ENCODE measurements at regions not wholly inside any gene's neighbourhood (a gene's known extent, or its start where the extent isn't known, plus 50 kb on each side); places are given as distances from the start of the nearest gene placed in this dataset.

DNA sequence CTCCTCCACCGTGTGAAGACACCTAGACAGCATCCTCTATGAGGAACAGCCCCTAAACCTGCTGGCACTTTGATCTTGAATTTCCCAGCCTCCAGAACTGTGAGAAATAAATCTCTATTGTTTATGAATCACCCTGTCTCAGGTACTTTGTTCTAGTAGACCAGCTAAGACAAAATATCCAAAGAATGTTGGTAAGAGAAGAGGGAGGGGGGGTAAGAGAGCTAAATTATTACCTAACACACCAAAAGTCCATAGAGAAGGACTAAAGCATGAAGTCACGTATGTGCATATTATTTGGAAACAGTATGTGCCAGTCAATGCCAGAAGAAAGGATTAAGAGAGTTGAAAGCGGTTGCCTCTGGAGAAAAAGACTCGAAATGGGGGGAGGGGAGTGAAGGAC, 211.0 kb downstream of the SP3 start:
- Histone ChIP-seq H3K4me1 (no peaks in the 10 kb centered on the region), H3K9me3 (no peaks in the 10 kb centered on the region), H3K36me3 (no peaks in the 10 kb centered on the region), H3K27ac (no peak overlapping the region), H3K4me3 (no peak overlapping the region), H3K27me3 (no peaks in the 10 kb centered on the region)
- TF ChIP-seq EP300 (IDR thresholded peaks at IDR 0.05; ENCODE audit: low read depth) (no peak), POLR2A (IDR thresholded peaks at IDR 0.05) (no peak), POLR2AphosphoS5 (IDR thresholded peaks at IDR 0.05) (no peak)
- TF ChIP-seq, protein P1, sequence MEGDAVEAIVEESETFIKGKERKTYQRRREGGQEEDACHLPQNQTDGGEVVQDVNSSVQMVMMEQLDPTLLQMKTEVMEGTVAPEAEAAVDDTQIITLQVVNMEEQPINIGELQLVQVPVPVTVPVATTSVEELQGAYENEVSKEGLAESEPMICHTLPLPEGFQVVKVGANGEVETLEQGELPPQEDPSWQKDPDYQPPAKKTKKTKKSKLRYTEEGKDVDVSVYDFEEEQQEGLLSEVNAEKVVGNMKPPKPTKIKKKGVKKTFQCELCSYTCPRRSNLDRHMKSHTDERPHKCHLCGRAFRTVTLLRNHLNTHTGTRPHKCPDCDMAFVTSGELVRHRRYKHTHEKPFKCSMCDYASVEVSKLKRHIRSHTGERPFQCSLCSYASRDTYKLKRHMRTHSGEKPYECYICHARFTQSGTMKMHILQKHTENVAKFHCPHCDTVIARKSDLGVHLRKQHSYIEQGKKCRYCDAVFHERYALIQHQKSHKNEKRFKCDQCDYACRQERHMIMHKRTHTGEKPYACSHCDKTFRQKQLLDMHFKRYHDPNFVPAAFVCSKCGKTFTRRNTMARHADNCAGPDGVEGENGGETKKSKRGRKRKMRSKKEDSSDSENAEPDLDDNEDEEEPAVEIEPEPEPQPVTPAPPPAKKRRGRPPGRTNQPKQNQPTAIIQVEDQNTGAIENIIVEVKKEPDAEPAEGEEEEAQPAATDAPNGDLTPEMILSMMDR (IDR thresholded peaks at IDR 0.05) = no peak
- 76% methylated on average over 4 of the region's 4 CpGs for WGBS, 2 donors (ENCODE audit: low coverage in 1 of 2)
- in situ Hi-C loops (cut with MboI; ENCODE audit: low pct_ligation_motif_present in 1 of 4, low pct_unique_long_range_greater_than_20kb in 1 of 4, low sequenced_read_pairs in 3 of 4) (no loop called here), intact Hi-C loops (cut with DNase I; ENCODE audit: low total_unique reads) (no loop called here)
- no peak for DNase-seq

DNA sequence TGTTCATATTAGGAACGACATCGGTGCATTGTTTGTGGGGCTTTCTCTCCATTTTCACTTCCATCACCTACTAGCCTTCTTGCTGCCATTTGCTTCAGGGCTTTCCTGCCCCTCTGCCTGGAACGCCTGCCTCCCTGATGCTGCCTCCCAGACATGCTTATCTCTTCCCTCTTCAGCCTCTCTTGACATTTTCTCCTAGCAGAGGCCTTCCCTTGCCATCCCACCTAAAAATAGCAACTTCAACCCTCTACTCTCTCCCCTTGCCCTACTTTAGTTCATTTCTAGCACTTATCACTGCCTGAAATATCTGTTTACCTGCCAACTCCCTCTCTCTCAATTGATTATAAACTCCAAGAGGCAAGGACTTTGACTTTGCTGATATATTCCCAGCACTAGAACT, 210.3 kb downstream of the SP3 start:
- no peak overlapping the region for H3K27ac ChIP-seq
- no peak for DNase-seq
- no peaks in the 10 kb centered on the region for H3K4me1 ChIP-seq
- no peak for TF ChIP-seq POLR2AphosphoS5 (IDR thresholded peaks at IDR 0.05)
- TF ChIP-seq POLR2A (IDR thresholded peaks at IDR 0.05) = no peak
- no peak for TF ChIP-seq EP300 (IDR thresholded peaks at IDR 0.05; ENCODE audit: low read depth)
- TF ChIP-seq, protein P1 (IDR thresholded peaks at IDR 0.05) = no peak
- WGBS, 2 donors (ENCODE audit: low coverage in 1 of 2) = 88 to 100% methylated on average over 1 to 3 of the region's 3 CpGs
- in situ Hi-C loops (cut with MboI; ENCODE audit: low pct_ligation_motif_present in 1 of 4, low pct_unique_long_range_greater_than_20kb in 1 of 4, low sequenced_read_pairs in 3 of 4) (no loop called here), intact Hi-C loops (cut with DNase I; ENCODE audit: low total_unique reads) (no loop called here)
- H3K4me3 ChIP-seq = no peak overlapping the region
- H3K9me3 ChIP-seq = no peaks in the 10 kb centered on the region
- H3K36me3 ChIP-seq = no peaks in the 10 kb centered on the region
- no peaks in the 10 kb centered on the region for H3K27me3 ChIP-seq

DNA sequence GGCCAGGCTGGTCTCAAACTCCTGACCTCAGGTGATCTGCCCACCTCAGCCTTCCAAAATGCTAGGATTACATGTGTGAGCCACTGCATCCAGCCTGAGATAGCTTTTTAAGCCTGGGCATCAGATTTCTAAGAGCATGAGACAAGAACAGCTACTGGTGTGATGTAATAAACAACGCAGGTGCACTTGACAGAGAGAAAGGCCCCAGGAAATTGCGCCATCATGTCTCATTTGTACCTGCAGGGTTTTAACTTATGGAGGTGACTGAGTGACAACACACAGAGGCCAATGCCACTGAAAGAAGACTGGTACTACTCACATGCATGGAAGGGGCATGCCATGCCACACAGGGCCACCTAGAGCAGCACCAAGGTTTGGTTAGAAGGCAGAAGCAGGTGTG, 209.4 kb downstream of the SP3 start:
- 96 to 100% methylated on average over 1 to 2 of the region's 2 CpGs for WGBS, 2 donors (ENCODE audit: low coverage in 1 of 2)
- Histone ChIP-seq H3K4me3 (no peak overlapping the region), H3K27me3 (no peaks in the 10 kb centered on the region), H3K36me3 (no peaks in the 10 kb centered on the region), H3K9me3 (no peaks in the 10 kb centered on the region), H3K27ac (no peak overlapping the region), H3K4me1 (no peaks in the 10 kb centered on the region)
- DNase-seq = no peak
- intact Hi-C loops (cut with DNase I; ENCODE audit: low total_unique reads) (no loop called here), in situ Hi-C loops (cut with MboI; ENCODE audit: low pct_ligation_motif_present in 1 of 4, low pct_unique_long_range_greater_than_20kb in 1 of 4, low sequenced_read_pairs in 3 of 4) (no loop called here)
- TF ChIP-seq, protein P1 (IDR thresholded peaks at IDR 0.05) = no peak

DNA sequence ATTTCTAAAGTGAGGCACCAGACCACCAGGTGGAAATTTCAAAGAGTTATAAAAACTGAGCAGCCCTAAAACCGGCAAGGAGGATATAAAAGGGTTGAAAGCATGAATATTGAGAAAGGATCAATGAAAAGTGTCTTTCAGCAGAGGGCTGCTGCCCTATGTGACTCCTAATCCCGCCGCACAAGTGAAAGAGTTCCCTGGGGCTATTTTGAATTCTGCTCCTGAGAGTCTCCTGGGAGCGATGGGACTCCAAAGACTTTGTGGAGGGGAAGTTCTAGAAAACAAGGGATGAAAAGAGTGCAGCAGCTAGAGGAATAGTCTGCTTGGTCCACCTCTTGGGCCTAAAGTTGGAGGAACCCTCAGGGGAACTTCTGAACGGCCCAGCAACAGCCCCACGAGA, 205.2 kb downstream of the SP3 start:
- TF ChIP-seq POLR2A (IDR thresholded peaks at IDR 0.05) (no peak), EP300 (IDR thresholded peaks at IDR 0.05; ENCODE audit: low read depth) (no peak), POLR2AphosphoS5 (IDR thresholded peaks at IDR 0.05) (no peak)
- TF ChIP-seq, protein P1 (IDR thresholded peaks at IDR 0.05) = no peak
- in situ Hi-C loops (cut with MboI; ENCODE audit: low pct_ligation_motif_present in 1 of 4, low pct_unique_long_range_greater_than_20kb in 1 of 4, low sequenced_read_pairs in 3 of 4) = no loop called here
- Histone ChIP-seq H3K4me1 (no peaks in the 10 kb centered on the region), H3K27ac (no peak overlapping the region), H3K36me3 (no peaks in the 10 kb centered on the region), H3K4me3 (no peak overlapping the region), H3K27me3 (no peaks in the 10 kb centered on the region), H3K9me3 (no peaks in the 10 kb centered on the region)
- DNase-seq = no peak
- intact Hi-C loops (cut with DNase I; ENCODE audit: low total_unique reads) = no loop called here
- WGBS, 2 donors (ENCODE audit: low coverage in 1 of 2) = 80 to 92% methylated on average over 6 of the region's 6 CpGs

Measured in transverse colon (tissue), 4 donors.